PC-9 (cell line): ENCODE measurements at regions not wholly inside any gene's neighbourhood (a gene's known extent, or its start where the extent isn't known, plus 50 kb on each side); places are given as distances from the start of the nearest gene placed in this dataset.

Experiments used
- BruUV-seq: library from RNA; stranded (reverse); fragments of 400-500 nt; replicated peaks from 2 replicates; lab custom pipeline; 2021; lab: Mats Ljungman, UMichigan
- CTCF ChIA-PET: fragments of 300-600 bp; sonication (Branson Sonifier 250); formaldehyde crosslinking; loops from one replicate; lab custom pipeline; 2022; ENCODE audit warnings: antibody characterized with exemption; lab: Charles Lee
- POLR2A ChIA-PET: fragments of 300-600 bp; sonication (Branson Sonifier 250); formaldehyde crosslinking; loops from one replicate; lab custom pipeline; 2022; ENCODE audit warnings: antibody characterized with exemption; ENCODE audit not compliant: unreplicated experiment; lab: Charles Lee
- DNase-seq, 2 experiments: peaks; one replicate each; pipeline versions ENCODE4 v3.0.0 to v3.0.0-alpha.2; 2015 to 2022; ENCODE audit warnings: mixed read lengths in 1 of 2
- H2AFZ ChIP-seq: fragments of 200-600 bp; sonication (generic); 2 replicates; pipeline ENCODE4 v1.8.1; 2017; ENCODE audit warnings: antibody characterized with exemption
- H3F3A ChIP-seq: fragments of 200-600 bp; sonication (generic); 2 replicates; pipeline ENCODE4 v1.8.1; 2017; ENCODE audit warnings: antibody characterized with exemption, mild to moderate bottlenecking, low read depth; ENCODE audit not compliant: insufficient read depth
- H3K27ac ChIP-seq: fragments of 200-600 bp; sonication (generic); 2 replicates; pipeline ENCODE4 v1.6.1; 2016; ENCODE audit warnings: mixed run types
- H3K27me3 ChIP-seq: fragments of 200-600 bp; sonication (generic); 2 replicates; pipeline ENCODE4 v1.6.1; 2016; ENCODE audit warnings: low read depth, mixed run types; ENCODE audit not compliant: insufficient read depth
- H3K36me3 ChIP-seq: fragments of 200-600 bp; sonication (generic); 2 replicates; pipeline ENCODE4 v1.6.1; 2016; ENCODE audit warnings: low read depth, mixed run types
- H3K4me1 ChIP-seq: fragments of 200-600 bp; sonication (generic); replicated peaks from 2 replicates; pipeline ENCODE4 v1.6.1; 2016; ENCODE audit warnings: mixed run types; ENCODE audit not compliant: insufficient read depth
- H3K4me2 ChIP-seq: fragments of 200-600 bp; sonication (generic); 2 replicates; pipeline ENCODE4 v1.6.1; 2017; ENCODE audit warnings: mixed run types
- H3K4me3 ChIP-seq: fragments of 200-600 bp; sonication (generic); 2 replicates; pipeline ENCODE4 v1.6.1; 2016; ENCODE audit warnings: mixed run types
- H3K79me2 ChIP-seq: fragments of 200-600 bp; sonication (generic); 2 replicates; pipeline ENCODE4 v1.6.1; 2017; ENCODE audit warnings: low read depth, mixed run types
- H3K9me2 ChIP-seq: fragments of 200-600 bp; sonication (generic); 2 replicates; pipeline ENCODE4 v1.8.1; 2017; ENCODE audit warnings: mild to moderate bottlenecking; ENCODE audit not compliant: insufficient read depth
- H3K9me3 ChIP-seq: fragments of 200-600 bp; sonication (generic); 2 replicates; pipeline ENCODE4 v1.8.1; 2016; ENCODE audit warnings: low read depth; ENCODE audit not compliant: insufficient read depth
- H4K20me1 ChIP-seq: fragments of 200-600 bp; sonication (generic); 2 replicates; pipeline ENCODE4 v1.8.1; 2017; ENCODE audit not compliant: insufficient read depth
- CTCF ChIP-seq: fragments of 200-600 bp; sonication (generic); conservative IDR thresholded peaks from 2 replicates; pipeline ENCODE4 v1.6.1; 2017; ENCODE audit warnings: mixed run types, antibody characterized with exemption, mild to moderate bottlenecking, moderate library complexity
- EZH2 ChIP-seq: fragments of 200-600 bp; sonication (generic); IDR thresholded peaks from 2 replicates; pipeline ENCODE4 v1.8.0; 2017; ENCODE audit warnings: antibody characterized with exemption, low read depth
- intact Hi-C: fragments of 100-400 bp; cut with micrococcal nuclease; formaldehyde crosslinking; loops from one replicate; pipeline ENCODE4 v1.10.0; 2022; ENCODE audit not compliant: unreplicated experiment

GRCh38 chr6:9948678-9949077 lies 466.2 kb downstream of the TFAP2A start:
- no peak overlapping the region for H3K27ac ChIP-seq
- H3K9me3 ChIP-seq = no peaks in the 10 kb centered on the region
- BruUV-seq = no TSS peak
- H2AFZ ChIP-seq = no peak overlapping the region
- H3F3A ChIP-seq = no peaks in the 10 kb centered on the region
- H3K4me2 ChIP-seq = no peak overlapping the region
- no peak overlapping the region for H3K4me3 ChIP-seq
- intact Hi-C loops = no loop called here
- ChIA-PET POLR2A (interaction anchor here (0.6 kb wide), 1 partner anchor 805 kb away, joined by 4 read pairs; no protein-coding TSS in a partner anchor), CTCF (no interaction called here)
- no peak for TF ChIP-seq CTCF
- no peak for TF ChIP-seq EZH2
- no peaks in the 10 kb centered on the region for H3K79me2 ChIP-seq
- no peaks in the 10 kb centered on the region for H3K36me3 ChIP-seq
- H3K4me1 ChIP-seq = no peaks in the 10 kb centered on the region
- H3K9me2 ChIP-seq = no peaks in the 10 kb centered on the region; the same call in 1 of the 2 replicates
- no peak for DNase-seq
- no peaks in the 10 kb centered on the region for H4K20me1 ChIP-seq
- no peaks in the 10 kb centered on the region for H3K27me3 ChIP-seq

DNA sequence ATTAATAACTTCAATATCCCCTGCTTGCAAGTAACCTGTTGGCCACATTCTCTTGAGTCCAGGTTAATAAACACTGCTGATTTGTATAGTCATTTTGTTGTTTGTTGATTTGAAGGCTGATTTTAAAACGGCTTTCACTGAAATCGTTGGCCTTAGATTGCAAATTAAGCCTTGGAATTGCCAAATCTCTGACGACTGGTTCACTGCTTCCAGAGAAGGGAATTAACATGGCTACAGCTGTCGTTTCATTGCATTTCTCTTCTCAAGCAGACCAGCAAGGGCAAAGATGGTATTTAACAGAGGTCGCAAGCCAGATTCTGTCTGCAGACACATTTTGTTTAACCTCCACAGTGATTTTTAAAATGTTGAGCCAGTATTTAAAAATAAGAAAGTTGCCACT lies 470.9 kb downstream of the TFAP2A start:
- no TSS peak for BruUV-seq
- TF ChIP-seq CTCF (no peak), EZH2 (no peak)
- H3K36me3 ChIP-seq = no peaks in the 10 kb centered on the region
- no peaks in the 10 kb centered on the region for H3F3A ChIP-seq
- no peaks in the 10 kb centered on the region for H3K4me1 ChIP-seq
- no peaks in the 10 kb centered on the region for H3K9me2 ChIP-seq
- no peak overlapping the region for H3K4me2 ChIP-seq
- ChIA-PET CTCF (no interaction called here), POLR2A (no interaction called here)
- intact Hi-C loops = no loop called here
- no peak overlapping the region for H3K27ac ChIP-seq
- no peak for DNase-seq
- H3K79me2 ChIP-seq = no peaks in the 10 kb centered on the region
- no peaks in the 10 kb centered on the region for H3K27me3 ChIP-seq
- no peaks in the 10 kb centered on the region for H4K20me1 ChIP-seq
- H3K4me3 ChIP-seq = no peak overlapping the region
- H3K9me3 ChIP-seq = no peaks in the 10 kb centered on the region
- H2AFZ ChIP-seq = no peak overlapping the region

DNA sequence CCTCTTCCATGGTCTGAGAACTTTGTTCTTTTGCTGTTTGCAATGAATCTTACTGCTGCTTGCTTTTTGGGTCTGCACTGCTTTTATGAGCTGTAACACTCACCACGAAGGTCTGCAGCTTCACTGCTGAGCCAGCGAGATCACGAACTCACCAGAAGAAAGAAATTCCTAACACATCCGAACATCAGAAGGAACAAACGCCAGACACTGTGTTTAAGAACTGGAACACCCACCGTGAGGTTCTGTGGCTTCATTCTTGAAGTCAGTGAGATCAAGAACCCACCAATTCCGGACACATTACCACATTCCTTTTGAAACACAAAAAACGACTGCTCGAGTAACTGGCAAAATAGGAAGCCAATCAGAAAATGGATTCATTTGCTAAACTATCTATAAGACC lies 471.8 kb downstream of the TFAP2A start:
- no peaks in the 10 kb centered on the region for H3F3A ChIP-seq
- H3K27me3 ChIP-seq = no peaks in the 10 kb centered on the region
- no peak for TF ChIP-seq CTCF
- TF ChIP-seq EZH2 = no peak
- H3K4me3 ChIP-seq = no peak overlapping the region
- ChIA-PET CTCF (no interaction called here), POLR2A (no interaction called here)
- no peak overlapping the region for H2AFZ ChIP-seq
- no peaks in the 10 kb centered on the region for H3K9me2 ChIP-seq
- H3K79me2 ChIP-seq = no peaks in the 10 kb centered on the region
- H3K4me1 ChIP-seq = no peaks in the 10 kb centered on the region
- H4K20me1 ChIP-seq = no peaks in the 10 kb centered on the region
- BruUV-seq = no TSS peak
- intact Hi-C loops = no loop called here
- H3K9me3 ChIP-seq = no peaks in the 10 kb centered on the region
- DNase-seq = no peak
- no peaks in the 10 kb centered on the region for H3K36me3 ChIP-seq
- no peak overlapping the region for H3K27ac ChIP-seq
- H3K4me2 ChIP-seq = no peak overlapping the region
